OCI-LY1 (cell line): ENCODE measurements at regions not wholly inside any gene's neighbourhood (a gene's known extent, or its start where the extent isn't known, plus 50 kb on each side); places are given as distances from the start of the nearest gene placed in this dataset.

Source experiments
- H2AFZ ChIP-seq: fragments of 200-600 bp; sonication (generic), shearing (Covaris generic); 2 replicates; pipeline ENCODE4 v1.6.0; 2014; ENCODE audit warnings: antibody characterized with exemption, mild to moderate bottlenecking, low read length
- H3F3A ChIP-seq: fragments of 200-600 bp; sonication (generic), shearing (Covaris generic); 2 replicates; pipeline ENCODE4 v1.6.0; 2014; ENCODE audit warnings: mild to moderate bottlenecking, antibody characterized with exemption, low read length, moderate library complexity; ENCODE audit not compliant: insufficient read depth
- H3K27ac ChIP-seq: fragments of 200-600 bp; sonication (generic); 2 replicates; pipeline ENCODE4 v1.5.1; 2014; ENCODE audit warnings: low read length, mixed run types, mild to moderate bottlenecking, low read depth; ENCODE audit not compliant: poor library complexity, severe bottlenecking
- H3K27me3 ChIP-seq: fragments of 200-600 bp; sonication (generic); 2 replicates; pipeline ENCODE4 v1.6.0; 2014; ENCODE audit warnings: antibody characterized with exemption, mild to moderate bottlenecking, low read length, moderate library complexity; ENCODE audit not compliant: insufficient read depth
- H3K36me3 ChIP-seq: fragments of 200-600 bp; sonication (generic); 2 replicates; pipeline ENCODE4 v1.6.1; 2014; ENCODE audit warnings: mild to moderate bottlenecking, antibody characterized with exemption, low read length, moderate library complexity, mixed read lengths; ENCODE audit not compliant: insufficient read depth
- H3K4me1 ChIP-seq: fragments of 200-600 bp; sonication (generic); 2 replicates; pipeline ENCODE4 v1.5.1; 2014; ENCODE audit warnings: mild to moderate bottlenecking, low read length, moderate library complexity; ENCODE audit not compliant: insufficient read depth, severe bottlenecking
- H3K4me2 ChIP-seq: fragments of 200-600 bp; sonication (generic), shearing (Covaris generic); 2 replicates; pipeline ENCODE4 v1.6.1; 2014; ENCODE audit warnings: low read length
- H3K4me3 ChIP-seq: fragments of 200-600 bp; sonication (generic); 2 replicates; pipeline ENCODE4 v1.5.1; 2014; ENCODE audit warnings: low read length, low read depth, mild to moderate bottlenecking, mixed read lengths; ENCODE audit not compliant: poor library complexity, severe bottlenecking
- H3K79me2 ChIP-seq: fragments of 200-600 bp; shearing (Covaris generic); 2 replicates; pipeline ENCODE4 v1.6.1; 2016; ENCODE audit warnings: mixed run types, low read length, mixed read lengths; ENCODE audit not compliant: insufficient read depth
- H3K9ac ChIP-seq: fragments of 200-600 bp; sonication (generic), shearing (Covaris generic); 2 replicates; pipeline ENCODE4 v1.6.1; 2014; ENCODE audit warnings: mild to moderate bottlenecking, low read length, mixed read lengths
- H3K9me2 ChIP-seq: fragments of 200-600 bp; sonication (generic), shearing (Covaris generic); 2 replicates; pipeline ENCODE4 v1.6.1; 2014; ENCODE audit warnings: low read depth, mild to moderate bottlenecking, low read length, mixed read lengths
- H3K9me3 ChIP-seq: fragments of 200-600 bp; shearing (Covaris generic); 2 replicates; pipeline ENCODE4 v1.6.1; 2014; ENCODE audit warnings: low read length, mixed read lengths
- H4K20me1 ChIP-seq: fragments of 200-600 bp; sonication (generic), shearing (Covaris generic); 2 replicates; pipeline ENCODE4 v1.6.0; 2016; ENCODE audit warnings: mild to moderate bottlenecking, low read length; ENCODE audit not compliant: insufficient read depth
- CTCF ChIP-seq: fragments of 200-600 bp; sonication (generic), shearing (Covaris generic); IDR thresholded peaks from 2 replicates; pipeline ENCODE4 v1.5.1; 2017; ENCODE audit warnings: mild to moderate bottlenecking, antibody characterized with exemption, low read length, moderate library complexity, mixed read lengths
- EZH2 ChIP-seq: fragments of 200-600 bp; sonication (generic), shearing (Covaris generic); IDR thresholded peaks from 2 replicates; pipeline ENCODE4 v1.8.0; 2017; ENCODE audit warnings: borderline replicate concordance, mixed run types, mild to moderate bottlenecking, antibody characterized with exemption, low read length, moderate library complexity, mixed read lengths

DNA sequence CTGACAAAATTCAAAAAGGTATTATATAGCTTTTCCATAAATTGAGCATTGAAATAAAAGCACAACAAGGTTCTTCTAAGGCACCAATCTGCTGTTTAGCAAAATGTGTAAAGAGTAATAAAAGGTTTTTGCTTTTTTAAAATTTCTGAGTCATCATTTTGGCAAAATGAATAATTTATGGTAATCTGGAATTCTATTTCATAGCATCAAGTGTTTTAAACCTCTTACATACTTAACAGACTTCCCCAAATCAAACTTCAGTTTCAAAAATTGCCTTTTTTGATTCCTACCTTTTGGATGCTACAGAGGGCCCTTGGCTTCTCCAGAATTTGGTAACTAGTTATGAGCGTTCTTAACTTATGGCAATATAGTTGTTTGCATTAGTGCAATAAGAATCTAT, 154.0 kb upstream of the ELAC2 start:
- H3K4me2 ChIP-seq, result no peak overlapping the region
- no peak overlapping the region for H2AFZ ChIP-seq
- H3K27ac ChIP-seq, result no peak overlapping the region
- no peaks in the 10 kb centered on the region for H3K4me1 ChIP-seq
- H3K9me3 ChIP-seq, result no peaks in the 10 kb centered on the region
- no peaks in the 10 kb centered on the region for H3K79me2 ChIP-seq
- H3K36me3 ChIP-seq, result no peaks in the 10 kb centered on the region
- H3K27me3 ChIP-seq, result no peaks in the 10 kb centered on the region
- no peaks in the 10 kb centered on the region for H3F3A ChIP-seq
- no peak overlapping the region for H3K9ac ChIP-seq
- no peak for TF ChIP-seq EZH2
- TF ChIP-seq CTCF, result no peak
- no peaks in the 10 kb centered on the region for H3K9me2 ChIP-seq
- H4K20me1 ChIP-seq, result no peaks in the 10 kb centered on the region
- no peak overlapping the region for H3K4me3 ChIP-seq

DNA sequence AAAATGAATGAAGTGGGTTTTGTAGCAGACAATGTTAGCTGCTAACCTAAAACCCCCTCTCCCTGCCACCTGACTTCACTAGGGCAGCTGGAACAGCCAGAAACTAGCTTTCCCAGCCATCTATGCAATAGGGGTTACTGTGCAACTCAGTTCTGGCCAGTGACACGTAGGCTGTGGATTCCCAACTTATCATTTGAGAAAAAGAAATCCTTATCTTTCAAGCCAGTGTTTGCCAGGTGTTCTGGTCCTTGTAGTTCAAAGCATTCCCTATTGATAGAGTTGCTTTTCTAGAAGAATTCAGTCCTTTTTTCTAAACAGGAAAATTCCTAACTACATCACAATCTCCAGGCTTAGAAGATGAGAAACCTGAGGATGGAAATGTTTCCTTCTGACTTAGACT, 144.5 kb upstream of the ELAC2 start:
- Histone ChIP-seq H3K9me3 (no peaks in the 10 kb centered on the region), H3K36me3 (no peaks in the 10 kb centered on the region), H3K27ac (no peak overlapping the region), H4K20me1 (no peaks in the 10 kb centered on the region), H3K27me3 (no peaks in the 10 kb centered on the region), H3K4me3 (no peak overlapping the region), H2AFZ (no peak overlapping the region), H3K9ac (no peak overlapping the region), H3F3A (no peaks in the 10 kb centered on the region), H3K4me1 (no peaks in the 10 kb centered on the region), H3K4me2 (no peak overlapping the region), H3K79me2 (no peaks in the 10 kb centered on the region), H3K9me2 (no peaks in the 10 kb centered on the region)
- TF ChIP-seq CTCF (no peak), EZH2 (no peak)

GRCh38 chr17:13160790-13161189, 143.0 kb upstream of the ELAC2 start:
- H3K9me3 ChIP-seq, result no peaks in the 10 kb centered on the region
- no peaks in the 10 kb centered on the region for H3K79me2 ChIP-seq

More at GRCh38 chr17:13160790-13161189, 143.0 kb upstream of the ELAC2 start:
- TF ChIP-seq CTCF, result no peak
- no peak for TF ChIP-seq EZH2
- no peaks in the 10 kb centered on the region for H3K27me3 ChIP-seq
- no peak overlapping the region for H3K4me2 ChIP-seq
- no peaks in the 10 kb centered on the region for H3K9me2 ChIP-seq
- no peaks in the 10 kb centered on the region for H3K4me1 ChIP-seq
- no peaks in the 10 kb centered on the region for H3F3A ChIP-seq
- H3K27ac ChIP-seq, result no peak overlapping the region
- H3K4me3 ChIP-seq, result no peak overlapping the region
- H2AFZ ChIP-seq, result no peak overlapping the region
- H3K9ac ChIP-seq, result no peak overlapping the region
- no peaks in the 10 kb centered on the region for H3K36me3 ChIP-seq
- no peaks in the 10 kb centered on the region for H4K20me1 ChIP-seq
